ENCODE measurements at regions not wholly inside any gene's neighbourhood (a gene's known extent, or its start where the extent isn't known, plus 50 kb on each side); places are given as distances from the start of the nearest gene placed in this dataset.

GRCh38 chr4:16450031-16450430 lies 223.8 kb upstream of the TAPT1 start:
- TF ChIP-seq, protein P1, sequence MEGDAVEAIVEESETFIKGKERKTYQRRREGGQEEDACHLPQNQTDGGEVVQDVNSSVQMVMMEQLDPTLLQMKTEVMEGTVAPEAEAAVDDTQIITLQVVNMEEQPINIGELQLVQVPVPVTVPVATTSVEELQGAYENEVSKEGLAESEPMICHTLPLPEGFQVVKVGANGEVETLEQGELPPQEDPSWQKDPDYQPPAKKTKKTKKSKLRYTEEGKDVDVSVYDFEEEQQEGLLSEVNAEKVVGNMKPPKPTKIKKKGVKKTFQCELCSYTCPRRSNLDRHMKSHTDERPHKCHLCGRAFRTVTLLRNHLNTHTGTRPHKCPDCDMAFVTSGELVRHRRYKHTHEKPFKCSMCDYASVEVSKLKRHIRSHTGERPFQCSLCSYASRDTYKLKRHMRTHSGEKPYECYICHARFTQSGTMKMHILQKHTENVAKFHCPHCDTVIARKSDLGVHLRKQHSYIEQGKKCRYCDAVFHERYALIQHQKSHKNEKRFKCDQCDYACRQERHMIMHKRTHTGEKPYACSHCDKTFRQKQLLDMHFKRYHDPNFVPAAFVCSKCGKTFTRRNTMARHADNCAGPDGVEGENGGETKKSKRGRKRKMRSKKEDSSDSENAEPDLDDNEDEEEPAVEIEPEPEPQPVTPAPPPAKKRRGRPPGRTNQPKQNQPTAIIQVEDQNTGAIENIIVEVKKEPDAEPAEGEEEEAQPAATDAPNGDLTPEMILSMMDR (conservative IDR thresholded peaks at IDR 0.05) = no peak
- no peak for TF ChIP-seq EZH2 (IDR thresholded peaks at IDR 0.05; ENCODE audit: low read depth)

Measured in PC-9 (cell line).